GM18505 (cell line): ENCODE measurements at regions not wholly inside any gene's neighbourhood (a gene's known extent, or its start where the extent isn't known, plus 50 kb on each side); places are given as distances from the start of the nearest gene placed in this dataset.

Experiments used
- ATAC-seq: cut with Tn5 transposase; IDR thresholded peaks from one replicate; pipeline ENCODE4 v1.9.1; 2021; ENCODE audit not compliant: unreplicated experiment
- POLR2A ChIP-seq: IDR thresholded peaks from 4 replicates; pipeline ENCODE4 v1.6.1; 2011; ENCODE audit warnings: borderline replicate concordance; ENCODE audit not compliant: insufficient read depth, insufficient read length; ENCODE audit errors: extremely low read depth

GRCh38 chr7:67765481-67766175 lies 769.0 kb downstream of the TYW1 start:
- no peak for TF ChIP-seq POLR2A
- ATAC-seq: no peak

GRCh38 chr7:67766906-67767410 lies 770.3 kb downstream of the TYW1 start:
- no peak for TF ChIP-seq POLR2A
- no peak for ATAC-seq

- no peak for TF ChIP-seq POLR2A
- no peak for ATAC-seq
These were observed 775.4 kb downstream of the TYW1 start for GRCh38 chr7:67771846-67772605.

GRCh38 chr7:67773081-67773480 lies 776.4 kb downstream of the TYW1 start:
- no peak for ATAC-seq
- TF ChIP-seq POLR2A: no peak

GRCh38 chr7:67777119-67777518 lies 780.5 kb downstream of the TYW1 start:
- ATAC-seq: no peak
- TF ChIP-seq POLR2A: no peak

GRCh38 chr7:67781841-67782240 lies 785.2 kb downstream of the TYW1 start:
- TF ChIP-seq POLR2A: no peak
- ATAC-seq: no peak

- no peak for ATAC-seq
- no peak for TF ChIP-seq POLR2A
These were observed 789.4 kb downstream of the TYW1 start for GRCh38 chr7:67786021-67786420.

- no peak for TF ChIP-seq POLR2A
- ATAC-seq: no peak
These were observed 792.0 kb downstream of the TYW1 start for GRCh38 chr7:67788669-67789068.

GRCh38 chr7:67791918-67792317 lies 795.3 kb downstream of the TYW1 start:
- ATAC-seq: no peak
- TF ChIP-seq POLR2A: no peak

GRCh38 chr7:67794544-67794943 lies 797.9 kb downstream of the TYW1 start:
- ATAC-seq: no peak
- TF ChIP-seq POLR2A: no peak

- no peak for ATAC-seq
These were observed 807.2 kb downstream of the TYW1 start for GRCh38 chr7:67803789-67804188.

GRCh38 chr7:67805921-67806471 lies 809.4 kb downstream of the TYW1 start:
- no peak for TF ChIP-seq POLR2A
- ATAC-seq: no peak

More at GRCh38 chr7:67803789-67804188, 807.2 kb downstream of the TYW1 start:
- TF ChIP-seq POLR2A: no peak

GRCh38 chr7:67807826-67808225 lies 811.2 kb downstream of the TYW1 start:
- no peak for TF ChIP-seq POLR2A
- ATAC-seq: no peak

GRCh38 chr7:67809586-67809985 lies 813.0 kb downstream of the TYW1 start:
- TF ChIP-seq POLR2A: no peak
- no peak for ATAC-seq

GRCh38 chr7:67813621-67814292 lies 817.1 kb downstream of the TYW1 start:
- no peak for TF ChIP-seq POLR2A
- no peak for ATAC-seq
